IMR-90 (cell line): ENCODE measurements at regions not wholly inside any gene's neighbourhood (a gene's known extent, or its start where the extent isn't known, plus 50 kb on each side); places are given as distances from the start of the nearest gene placed in this dataset.

Source experiments
- ATAC-seq: fragments of 200-7000 bp; cut with Tn5 transposase; 2 replicates; pipeline ENCODE4 v1.9.1; 2020; ENCODE audit warnings: low read depth, mild to moderate bottlenecking, moderate library complexity
- BruUV-seq: library from RNA; stranded (reverse); fragments of 400-500 nt; replicated peaks from 2 replicates; lab custom pipeline; 2021; lab: Mats Ljungman, UMichigan
- CTCF ChIA-PET: fragments of 300-600 bp; formaldehyde crosslinking; extraction: SDS; loops from one replicate; lab custom pipeline; 2021; ENCODE audit warnings: antibody characterized with exemption; lab: Yijun Ruan, JAX
- POLR2A ChIA-PET: fragments of 300-600 bp; sonication (Branson Sonifier 250); formaldehyde crosslinking; loops from one replicate; lab custom pipeline; 2022; ENCODE audit warnings: antibody characterized with exemption; ENCODE audit not compliant: unreplicated experiment; lab: Charles Lee
- DNase-seq: peaks from one replicate; pipeline ENCODE4 v3.0.0; 2013
- H2AFZ ChIP-seq: replicated peaks from 2 replicates; pipeline ENCODE3; 2013; ENCODE audit warnings: low read length, mild to moderate bottlenecking; ENCODE audit not compliant: poor library complexity
- H2AK5ac ChIP-seq: 2 replicates; pipeline ENCODE4 v1.6.1; 2013; ENCODE audit warnings: low read depth, low read length, inconsistent platforms
- H2AK9ac ChIP-seq: replicated peaks from 2 replicates; pipeline ENCODE3; 2013; ENCODE audit warnings: mild to moderate bottlenecking, low read depth, low read length, moderate library complexity; ENCODE audit not compliant: poor library complexity
- H2BK120ac ChIP-seq: 2 replicates; pipeline ENCODE4 v1.6.1; 2013; ENCODE audit warnings: low read depth, low read length, inconsistent platforms
- H2BK15ac ChIP-seq: 3 replicates; pipeline ENCODE4 v1.6.1; 2013; ENCODE audit warnings: low read depth, low read length, inconsistent platforms
- H2BK20ac ChIP-seq: 2 replicates; pipeline ENCODE4 v1.6.1; 2013; ENCODE audit warnings: low read depth, mild to moderate bottlenecking, inconsistent platforms, low read length, moderate library complexity
- H2BK5ac ChIP-seq: 2 replicates; pipeline ENCODE4 v1.6.1; 2013; ENCODE audit warnings: mild to moderate bottlenecking, low read depth, low read length, inconsistent platforms; ENCODE audit not compliant: poor library complexity, severe bottlenecking
- H3K14ac ChIP-seq: replicated peaks from 2 replicates; pipeline ENCODE4 v1.6.1; 2013; ENCODE audit warnings: low read depth, low read length, inconsistent platforms
- H3K18ac ChIP-seq: 2 replicates; pipeline ENCODE4 v1.6.1; 2013; ENCODE audit warnings: low read depth, low read length, control low read depth
- H3K23ac ChIP-seq: 2 replicates; pipeline ENCODE4 v1.6.1; 2013; ENCODE audit warnings: low read depth, low read length, inconsistent platforms
- H3K27ac ChIP-seq: 2 replicates; pipeline ENCODE4 v1.5.1; 2013; ENCODE audit warnings: mild to moderate bottlenecking, control low read depth, low read length; ENCODE audit not compliant: insufficient read depth
- H3K27me3 ChIP-seq: 2 replicates; pipeline ENCODE4 v1.6.1; 2013; ENCODE audit warnings: low read length; ENCODE audit not compliant: control insufficient read depth, insufficient read depth
- H3K36me3 ChIP-seq: 2 replicates; pipeline ENCODE4 v1.6.1; 2013; ENCODE audit warnings: low read length, mixed read lengths; ENCODE audit not compliant: control insufficient read depth, insufficient read depth
- H3K4ac ChIP-seq: 2 replicates; pipeline ENCODE4 v1.6.1; 2013; ENCODE audit warnings: low read depth, low read length, inconsistent platforms
- H3K4me1 ChIP-seq: 2 replicates; pipeline ENCODE4 v1.6.1; 2013; ENCODE audit warnings: low read length, mixed read lengths; ENCODE audit not compliant: control insufficient read depth, insufficient read depth
- H3K4me2 ChIP-seq: 2 replicates; pipeline ENCODE4 v1.6.1; 2013; ENCODE audit warnings: low read depth, mild to moderate bottlenecking, control low read depth, low read length, moderate library complexity
- H3K4me3 ChIP-seq: 2 replicates; pipeline ENCODE4 v1.5.1; 2013; ENCODE audit warnings: low read depth, mild to moderate bottlenecking, control low read depth, low read length, moderate library complexity; ENCODE audit not compliant: insufficient read depth
- H3K56ac ChIP-seq: 2 replicates; pipeline ENCODE4 v1.6.1; 2013; ENCODE audit warnings: low read length, inconsistent platforms; ENCODE audit not compliant: insufficient read depth; ENCODE audit errors: extremely low read depth
- H3K79me1 ChIP-seq, 2 experiments: 2 replicates each; pipeline ENCODE4 v1.6.1; 2013; ENCODE audit warnings: low read length in 2 of 2, inconsistent platforms in 1 of 2, low read depth in 1 of 2
- H3K9ac ChIP-seq: 2 replicates; pipeline ENCODE4 v1.6.1; 2013; ENCODE audit warnings: low read depth, low read length, control low read depth
- H3K9me1 ChIP-seq: 2 replicates; pipeline ENCODE4 v1.6.1; 2013; ENCODE audit warnings: low read length, inconsistent platforms; ENCODE audit not compliant: insufficient read depth
- H3K9me3 ChIP-seq: 2 replicates; pipeline ENCODE4 v1.6.1; 2013; ENCODE audit warnings: low read length; ENCODE audit not compliant: control insufficient read depth, insufficient read depth
- H4K20me1 ChIP-seq: 2 replicates; pipeline ENCODE4 v1.6.1; 2013; ENCODE audit warnings: low read length, inconsistent platforms; ENCODE audit not compliant: insufficient read depth
- H4K5ac ChIP-seq: 2 replicates; pipeline ENCODE4 v1.6.1; 2013; ENCODE audit warnings: mild to moderate bottlenecking, low read depth, low read length, control low read depth
- H4K8ac ChIP-seq, 2 experiments: 2 replicates each; pipeline ENCODE4 v1.6.1; 2013; ENCODE audit warnings: low read depth in 2 of 2, low read length in 2 of 2, control low read depth in 1 of 2, inconsistent platforms in 1 of 2
- H4K91ac ChIP-seq: 2 replicates; pipeline ENCODE4 v1.6.1; 2013; ENCODE audit warnings: low read depth, low read length, inconsistent platforms; ENCODE audit not compliant: insufficient read depth
- BHLHE40 ChIP-seq: fragments of 150-350 bp; IDR thresholded peaks from 2 replicates; pipeline ENCODE4 v1.6.1; 2016; ENCODE audit warnings: mild to moderate bottlenecking, low read depth, low read length
- CHD1 ChIP-seq: IDR thresholded peaks from 2 replicates; pipeline ENCODE4 v1.6.1; 2012; ENCODE audit warnings: low read depth, low read length, improper control_type of control experiment
- FOS ChIP-seq: fragments of 150-350 bp; IDR thresholded peaks from 2 replicates; pipeline ENCODE4 v1.6.1; 2016; ENCODE audit warnings: low read depth, low read length
- MAFK ChIP-seq: IDR thresholded peaks from 2 replicates; pipeline ENCODE4 v1.6.1; 2012; ENCODE audit warnings: low read depth, low read length, improper control_type of control experiment
- MAZ ChIP-seq: IDR thresholded peaks from 2 replicates; pipeline ENCODE4 v1.6.1; 2012; ENCODE audit warnings: low read depth, mild to moderate bottlenecking, low read length, improper control_type of control experiment, moderate library complexity, borderline replicate concordance
- MXI1 ChIP-seq: IDR thresholded peaks from 2 replicates; pipeline ENCODE4 v1.6.1; 2012; ENCODE audit warnings: low read depth, mild to moderate bottlenecking, low read length, moderate library complexity, borderline replicate concordance
- NFE2L2 ChIP-seq: fragments of 150-350 bp; IDR thresholded peaks from 2 replicates; pipeline ENCODE4 v1.6.1; 2016; ENCODE audit warnings: low read depth, mild to moderate bottlenecking, low read length
- RAD21 ChIP-seq: IDR thresholded peaks from 2 replicates; pipeline ENCODE4 v1.6.1; 2012; ENCODE audit warnings: low read length, improper control_type of control experiment
- RCOR1 ChIP-seq: IDR thresholded peaks from 2 replicates; pipeline ENCODE4 v1.6.1; 2012; ENCODE audit warnings: mild to moderate bottlenecking, low read length, improper control_type of control experiment; ENCODE audit not compliant: insufficient replicate concordance
- RFX5 ChIP-seq: IDR thresholded peaks from 2 replicates; pipeline ENCODE4 v1.8.0; 2012; ENCODE audit warnings: low read depth, mild to moderate bottlenecking, low read length, moderate library complexity
- SMC3 ChIP-seq: fragments of 150-350 bp; IDR thresholded peaks from 2 replicates; pipeline ENCODE4 v1.6.1; 2016; ENCODE audit warnings: low read depth, mild to moderate bottlenecking, antibody characterized with exemption, low read length, moderate library complexity
- WGBS, 2 experiments: methylation state at CpG; one replicate each; pipeline versions ENCODE4 v1.1.5 to v1.1.7; 2013; ENCODE audit warnings: missing lambda C conversion rate in 2 of 2; ENCODE audit not compliant: insufficient read length in 1 of 2; ENCODE audit errors: extremely low coverage in 2 of 2; 5-methylcytosine and 5-hydroxymethylcytosine counted together
- dilution Hi-C: fragments of 300-500 bp; cut with HindIII; formaldehyde crosslinking; loops from one replicate; pipeline ENCODE4 v1.14.3; 2018; ENCODE audit warnings: low sequenced_read_pairs; ENCODE audit not compliant: unreplicated experiment
- in situ Hi-C: fragments of 300-500 bp; cut with MboI; formaldehyde crosslinking; loops from 3 replicates; pipeline ENCODE4 v1.14.3; 2019; ENCODE audit warnings: low sequenced_read_pairs, inconsistent platforms, mixed read lengths
- intact Hi-C: fragments of 100-400 bp; cut with micrococcal nuclease; formaldehyde crosslinking; loops from 2 replicates; pipeline ENCODE4 v1.10.0; 2022
- TF ChIP-seq, protein P1 (sequence below): conservative IDR thresholded peaks from 2 replicates; pipeline ENCODE4 v1.5.1; 2012; ENCODE audit warnings: mild to moderate bottlenecking, low read depth, low read length, improper control_type of control experiment
- TF ChIP-seq, protein P2 (sequence below): fragments of 150-350 bp; IDR thresholded peaks from 2 replicates; pipeline ENCODE4 v1.6.1; 2016; ENCODE audit warnings: low read depth, mild to moderate bottlenecking, low read length, moderate library complexity, borderline replicate concordance

DNA sequence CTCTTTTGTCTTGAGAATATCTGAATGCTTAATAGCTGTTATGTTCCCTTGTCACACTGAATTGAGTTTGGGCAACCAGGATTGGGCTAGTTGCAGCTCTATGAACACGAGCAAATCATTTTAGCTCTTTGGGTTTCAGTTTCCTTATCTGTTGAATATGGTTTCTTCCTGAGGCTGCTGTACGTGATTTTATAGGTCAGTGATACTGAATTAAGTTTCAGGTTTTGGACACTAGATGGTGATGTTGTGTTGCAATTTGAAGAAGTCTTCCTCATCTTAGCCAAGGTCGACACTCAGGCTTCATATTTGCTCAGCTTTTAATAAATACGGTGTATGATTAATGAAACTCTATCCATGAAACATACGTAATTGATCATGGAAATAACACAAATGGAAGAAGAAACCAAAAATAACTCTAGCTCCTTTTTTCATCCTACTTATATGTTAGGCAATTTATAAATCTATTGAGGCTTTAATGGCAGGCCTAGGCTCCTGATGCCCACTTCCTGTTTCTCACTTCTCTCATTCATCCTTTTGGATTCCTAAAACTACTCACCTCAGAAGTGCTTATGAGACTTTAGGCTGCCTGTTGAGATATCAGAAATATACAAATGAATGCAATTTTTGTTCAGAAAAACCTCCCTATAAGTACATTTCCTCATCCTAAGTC is 354.1 kb upstream of the MAP3K7 start:
- no peaks in the 10 kb centered on the region for H3K27me3 ChIP-seq
- dilution Hi-C loops (no loop called here), intact Hi-C loops (loop anchor here (5.0 to 10.0 kb wide), 3 partner anchors 1181 to 1836 kb away; no protein-coding TSS in a partner anchor), in situ Hi-C loops (no loop called here)
- TF ChIP-seq FOS (no peak), RFX5 (no peak), NFE2L2 (no peak), RCOR1 (no peak), MAZ (no peak), MAFK (no peak), RAD21 (peak; percentile 64), BHLHE40 (no peak), SMC3 (peak; percentile 40; the same call in 1 of the 2 replicates), MXI1 (no peak), CHD1 (no peak)
- TF ChIP-seq, protein P1, sequence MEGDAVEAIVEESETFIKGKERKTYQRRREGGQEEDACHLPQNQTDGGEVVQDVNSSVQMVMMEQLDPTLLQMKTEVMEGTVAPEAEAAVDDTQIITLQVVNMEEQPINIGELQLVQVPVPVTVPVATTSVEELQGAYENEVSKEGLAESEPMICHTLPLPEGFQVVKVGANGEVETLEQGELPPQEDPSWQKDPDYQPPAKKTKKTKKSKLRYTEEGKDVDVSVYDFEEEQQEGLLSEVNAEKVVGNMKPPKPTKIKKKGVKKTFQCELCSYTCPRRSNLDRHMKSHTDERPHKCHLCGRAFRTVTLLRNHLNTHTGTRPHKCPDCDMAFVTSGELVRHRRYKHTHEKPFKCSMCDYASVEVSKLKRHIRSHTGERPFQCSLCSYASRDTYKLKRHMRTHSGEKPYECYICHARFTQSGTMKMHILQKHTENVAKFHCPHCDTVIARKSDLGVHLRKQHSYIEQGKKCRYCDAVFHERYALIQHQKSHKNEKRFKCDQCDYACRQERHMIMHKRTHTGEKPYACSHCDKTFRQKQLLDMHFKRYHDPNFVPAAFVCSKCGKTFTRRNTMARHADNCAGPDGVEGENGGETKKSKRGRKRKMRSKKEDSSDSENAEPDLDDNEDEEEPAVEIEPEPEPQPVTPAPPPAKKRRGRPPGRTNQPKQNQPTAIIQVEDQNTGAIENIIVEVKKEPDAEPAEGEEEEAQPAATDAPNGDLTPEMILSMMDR = peak; percentile 60
- TF ChIP-seq, protein P2, sequence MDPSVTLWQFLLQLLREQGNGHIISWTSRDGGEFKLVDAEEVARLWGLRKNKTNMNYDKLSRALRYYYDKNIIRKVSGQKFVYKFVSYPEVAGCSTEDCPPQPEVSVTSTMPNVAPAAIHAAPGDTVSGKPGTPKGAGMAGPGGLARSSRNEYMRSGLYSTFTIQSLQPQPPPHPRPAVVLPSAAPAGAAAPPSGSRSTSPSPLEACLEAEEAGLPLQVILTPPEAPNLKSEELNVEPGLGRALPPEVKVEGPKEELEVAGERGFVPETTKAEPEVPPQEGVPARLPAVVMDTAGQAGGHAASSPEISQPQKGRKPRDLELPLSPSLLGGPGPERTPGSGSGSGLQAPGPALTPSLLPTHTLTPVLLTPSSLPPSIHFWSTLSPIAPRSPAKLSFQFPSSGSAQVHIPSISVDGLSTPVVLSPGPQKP = no peak
- no peak overlapping the region for H3K14ac ChIP-seq
- BruUV-seq = no TSS peak
- H2BK15ac ChIP-seq = no peak overlapping the region
- H3K4me3 ChIP-seq = no peak overlapping the region; the same call in 1 of the 2 replicates
- H3K4me2 ChIP-seq = peak overlapping the region; percentile 61; the same call in 1 of the 2 replicates
- no peak overlapping the region for H3K23ac ChIP-seq
- H2AK9ac ChIP-seq = no peak overlapping the region
- no peak overlapping the region for H4K91ac ChIP-seq
- H2AFZ ChIP-seq = no peak overlapping the region
- no peak overlapping the region for H2BK20ac ChIP-seq
- no peaks in the 10 kb centered on the region for H3K79me1 ChIP-seq
- no peak overlapping the region for H2AK5ac ChIP-seq
- no peak overlapping the region for H2BK120ac ChIP-seq
- no peaks in the 10 kb centered on the region for H3K9me3 ChIP-seq
- no peaks in the 10 kb centered on the region for H3K4me1 ChIP-seq
- H3K9me1 ChIP-seq = no peaks in the 10 kb centered on the region
- H2BK5ac ChIP-seq = no peak overlapping the region
- H3K36me3 ChIP-seq = no peaks in the 10 kb centered on the region
- H4K5ac ChIP-seq = no peak overlapping the region
- H3K18ac ChIP-seq = no peak overlapping the region
- no peak overlapping the region for H4K8ac ChIP-seq
- H3K27ac ChIP-seq = no peak overlapping the region
- no peak overlapping the region for H3K9ac ChIP-seq
- ChIA-PET CTCF (interaction anchor here (0.8 to 1.1 kb wide), 2 partner anchors 11 to 28 kb away, joined by 3 to 4 read pairs; no protein-coding TSS in a partner anchor), POLR2A (no interaction called here)
- H4K20me1 ChIP-seq = no peaks in the 10 kb centered on the region
- no peak overlapping the region for H3K56ac ChIP-seq
- WGBS, 2 experiments = no CpG with 5 or more reads among the region's 5 CpGs
- ATAC-seq (peak; percentile 85), DNase-seq (peak; percentile 66)
- H3K4ac ChIP-seq = no peak overlapping the region
